SJCRH30 (cell line): ENCODE measurements at regions not wholly inside any gene's neighbourhood (a gene's known extent, or its start where the extent isn't known, plus 50 kb on each side); places are given as distances from the start of the nearest gene placed in this dataset.

Source experiments
- DNase-seq, 2 experiments: peaks; one replicate each; pipeline ENCODE4 v3.0.0-alpha.2; 2015 to 2020
- H3K27ac ChIP-seq: fragments of 250-450 bp; sonication (Bioruptor Pico); 2 replicates; pipeline ENCODE4 v1.5.1; 2020; ENCODE audit warnings: mild to moderate bottlenecking, moderate library complexity
- H3K27me3 ChIP-seq: fragments of 250-450 bp; sonication (Bioruptor Pico); 2 replicates; pipeline ENCODE4 v1.5.1; 2020; ENCODE audit warnings: mild to moderate bottlenecking, moderate library complexity
- H3K36me3 ChIP-seq: fragments of 250-450 bp; sonication (Bioruptor Pico); 2 replicates; pipeline ENCODE4 v1.5.1; 2020; ENCODE audit warnings: mild to moderate bottlenecking, moderate library complexity
- H3K4me1 ChIP-seq: fragments of 250-450 bp; sonication (Bioruptor Pico); 2 replicates; pipeline ENCODE4 v1.5.1; 2020; ENCODE audit warnings: mild to moderate bottlenecking, moderate library complexity
- H3K4me3 ChIP-seq: fragments of 250-450 bp; sonication (Bioruptor Pico); 2 replicates; pipeline ENCODE4 v1.5.1; 2020; ENCODE audit warnings: mild to moderate bottlenecking, moderate library complexity
- H3K9me3 ChIP-seq: fragments of 250-450 bp; sonication (Bioruptor Pico); replicated peaks from 2 replicates; pipeline ENCODE4 v1.5.1; 2020; ENCODE audit warnings: mild to moderate bottlenecking, moderate library complexity

- Histone ChIP-seq H3K4me3 (no peak overlapping the region), H3K36me3 (no peaks in the 10 kb centered on the region), H3K9me3 (no peaks in the 10 kb centered on the region), H3K4me1 (no peaks in the 10 kb centered on the region), H3K27ac (no peak overlapping the region), H3K27me3 (no peaks in the 10 kb centered on the region; the same call in 1 of the 2 replicates)
- no peak for DNase-seq
Measured at GRCh38 chr7:27410812-27411544, 168.4 kb downstream of the EVX1 start.

- DNase-seq: no peak
- no peak overlapping the region for H3K4me3 ChIP-seq
- no peak overlapping the region for H3K27ac ChIP-seq
- no peaks in the 10 kb centered on the region for H3K4me1 ChIP-seq
- H3K36me3 ChIP-seq: no peaks in the 10 kb centered on the region
- H3K9me3 ChIP-seq: no peaks in the 10 kb centered on the region
- no peaks in the 10 kb centered on the region; the same call in 1 of the 2 replicates for H3K27me3 ChIP-seq
Measured at GRCh38 chr7:27412164-27412563, 169.6 kb downstream of the EVX1 start.

GRCh38 chr7:27418541-27418940 is 175.9 kb downstream of the EVX1 start:
- Histone ChIP-seq H3K4me1 (no peaks in the 10 kb centered on the region), H3K36me3 (no peaks in the 10 kb centered on the region), H3K27ac (no peak overlapping the region), H3K4me3 (no peak overlapping the region), H3K27me3 (no peaks in the 10 kb centered on the region; the same call in 1 of the 2 replicates), H3K9me3 (no peaks in the 10 kb centered on the region)
- DNase-seq: no peak

GRCh38 chr7:27419581-27420177 is 177.1 kb downstream of the EVX1 start:
- Histone ChIP-seq H3K27ac (no peak overlapping the region), H3K36me3 (no peaks in the 10 kb centered on the region), H3K4me3 (no peak overlapping the region), H3K4me1 (no peaks in the 10 kb centered on the region), H3K27me3 (no peaks in the 10 kb centered on the region), H3K9me3 (no peaks in the 10 kb centered on the region)
- DNase-seq: no peak

GRCh38 chr7:27420702-27421101 is 178.1 kb downstream of the EVX1 start:
- H3K27ac ChIP-seq: no peak overlapping the region
- no peaks in the 10 kb centered on the region for H3K9me3 ChIP-seq
- H3K27me3 ChIP-seq: no peaks in the 10 kb centered on the region
- DNase-seq: no peak
- no peaks in the 10 kb centered on the region for H3K4me1 ChIP-seq
- no peaks in the 10 kb centered on the region for H3K36me3 ChIP-seq
- H3K4me3 ChIP-seq: no peak overlapping the region

- H3K9me3 ChIP-seq: no peaks in the 10 kb centered on the region; the same call in 1 of the 2 replicates
- DNase-seq: no peak
- no peaks in the 10 kb centered on the region for H3K4me1 ChIP-seq
- no peak overlapping the region for H3K4me3 ChIP-seq
- H3K27me3 ChIP-seq: no peaks in the 10 kb centered on the region
- H3K36me3 ChIP-seq: no peaks in the 10 kb centered on the region
- H3K27ac ChIP-seq: no peak overlapping the region
Measured at GRCh38 chr7:27423290-27423689, 180.7 kb downstream of the EVX1 start.

- DNase-seq: no peak
- no peaks in the 10 kb centered on the region for H3K36me3 ChIP-seq
- no peaks in the 10 kb centered on the region; the same call in 1 of the 2 replicates for H3K9me3 ChIP-seq
- no peaks in the 10 kb centered on the region for H3K27me3 ChIP-seq
- no peak overlapping the region for H3K4me3 ChIP-seq
- H3K4me1 ChIP-seq: no peaks in the 10 kb centered on the region
- H3K27ac ChIP-seq: no peak overlapping the region
Measured at GRCh38 chr7:27423821-27424220, 181.2 kb downstream of the EVX1 start.

DNA sequence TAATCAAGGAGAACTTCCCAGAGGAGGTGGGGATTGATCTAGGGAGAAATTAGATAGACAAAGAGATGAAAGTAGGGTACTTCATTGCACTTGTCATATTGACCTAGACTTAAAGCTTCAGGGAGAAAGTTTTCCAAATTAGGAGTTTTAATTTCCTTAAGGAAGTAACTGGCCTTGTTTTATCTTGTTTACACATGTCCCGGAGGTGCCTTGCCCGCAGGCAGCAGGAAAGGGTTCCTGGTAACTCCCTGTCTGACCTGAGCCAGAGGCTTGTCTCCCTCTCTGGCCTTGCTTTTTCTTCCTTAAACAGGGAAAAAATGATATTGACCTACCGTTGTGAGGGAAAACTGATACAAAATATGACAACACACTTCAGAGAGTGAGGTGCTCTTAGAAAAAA is 181.6 kb downstream of the EVX1 start:
- no peak overlapping the region for H3K4me3 ChIP-seq
- no peak for DNase-seq

GRCh38 chr7:27424749-27425148 is 182.1 kb downstream of the EVX1 start:
- Histone ChIP-seq H3K27me3 (no peaks in the 10 kb centered on the region), H3K27ac (no peak overlapping the region), H3K4me3 (no peak overlapping the region), H3K36me3 (no peaks in the 10 kb centered on the region), H3K4me1 (no peaks in the 10 kb centered on the region), H3K9me3 (no peaks in the 10 kb centered on the region; the same call in 1 of the 2 replicates)
- DNase-seq: no peak

More for the DNA sequence above, 181.6 kb downstream of the EVX1 start:
- Histone ChIP-seq H3K27ac (no peak overlapping the region), H3K9me3 (no peaks in the 10 kb centered on the region; the same call in 1 of the 2 replicates), H3K4me1 (no peaks in the 10 kb centered on the region), H3K36me3 (no peaks in the 10 kb centered on the region), H3K27me3 (no peaks in the 10 kb centered on the region)

DNA sequence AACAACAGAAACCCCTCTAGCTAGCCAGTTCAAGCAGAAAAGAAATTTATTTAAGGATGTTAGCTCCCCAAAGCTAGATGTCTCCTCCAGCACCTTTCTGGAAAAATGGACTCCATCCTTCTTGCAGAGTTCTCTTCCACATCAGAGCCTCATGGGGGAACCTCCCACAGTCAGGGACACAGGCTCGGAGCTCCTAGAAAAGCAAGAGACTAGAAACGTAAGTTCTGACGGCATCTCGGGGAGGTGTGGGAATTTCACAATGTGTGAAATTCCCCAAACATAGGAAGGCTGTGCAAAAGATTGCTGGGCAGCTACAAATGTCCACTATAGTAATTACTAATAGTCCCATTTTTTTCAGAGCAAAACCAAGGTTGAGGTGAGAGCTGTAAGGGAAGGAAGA is 184.8 kb downstream of the EVX1 start:
- no peaks in the 10 kb centered on the region; the same call in 1 of the 2 replicates for H3K9me3 ChIP-seq
- no peaks in the 10 kb centered on the region for H3K27me3 ChIP-seq
- H3K4me1 ChIP-seq: no peaks in the 10 kb centered on the region
- H3K36me3 ChIP-seq: no peaks in the 10 kb centered on the region
- DNase-seq: no peak
- no peak overlapping the region for H3K4me3 ChIP-seq
- H3K27ac ChIP-seq: no peak overlapping the region

- Histone ChIP-seq H3K4me1 (peaks cover 7% of the 10 kb centered on the region), H3K27me3 (no peaks in the 10 kb centered on the region), H3K4me3 (no peak overlapping the region), H3K36me3 (no peaks in the 10 kb centered on the region), H3K9me3 (no peaks in the 10 kb centered on the region; the same call in 1 of the 2 replicates), H3K27ac (no peak overlapping the region)
- no peak for DNase-seq
Measured at GRCh38 chr7:27430105-27430504, 187.5 kb downstream of the EVX1 start.

DNA sequence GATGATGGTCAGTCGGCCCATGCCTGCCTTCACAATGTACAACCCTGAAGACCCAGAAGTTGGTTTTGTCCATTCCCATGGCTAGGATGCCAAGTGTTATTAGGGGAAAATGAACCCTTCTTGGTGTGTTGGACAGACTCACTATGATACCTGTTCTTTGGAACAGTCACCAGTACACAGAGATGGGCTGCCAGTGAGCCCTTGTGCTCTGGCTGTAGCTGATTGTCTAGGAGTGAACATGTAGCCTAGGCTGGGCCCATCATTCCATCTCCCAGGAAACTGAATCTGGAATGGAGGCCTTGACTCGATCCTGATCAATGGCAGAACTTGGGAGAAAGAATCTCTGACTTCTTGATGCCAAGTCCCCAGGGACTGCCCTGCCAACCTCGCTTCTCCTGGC is 188.9 kb downstream of the EVX1 start:
- no peak overlapping the region for H3K27ac ChIP-seq
- no peaks in the 10 kb centered on the region for H3K27me3 ChIP-seq
- no peaks in the 10 kb centered on the region for H3K36me3 ChIP-seq
- no peaks in the 10 kb centered on the region; the same call in 1 of the 2 replicates for H3K9me3 ChIP-seq
- no peak overlapping the region for H3K4me3 ChIP-seq
- DNase-seq: no peak
- H3K4me1 ChIP-seq: peaks cover 11% of the 10 kb centered on the region

- no peak overlapping the region for H3K27ac ChIP-seq
- DNase-seq: no peak
Measured at GRCh38 chr7:27433581-27433980, 191.0 kb downstream of the EVX1 start.

GRCh38 chr7:27434756-27435400 is 192.3 kb downstream of the EVX1 start:
- no peak overlapping the region for H3K27ac ChIP-seq
- H3K4me3 ChIP-seq: no peak overlapping the region
- no peaks in the 10 kb centered on the region for H3K9me3 ChIP-seq
- H3K27me3 ChIP-seq: no peaks in the 10 kb centered on the region
- H3K4me1 ChIP-seq: peaks cover 11% of the 10 kb centered on the region
- peak in 1 of 2 experiments; percentile 17 for DNase-seq
- H3K36me3 ChIP-seq: no peaks in the 10 kb centered on the region

More at GRCh38 chr7:27433581-27433980, 191.0 kb downstream of the EVX1 start:
- no peak overlapping the region for H3K4me3 ChIP-seq
- H3K4me1 ChIP-seq: peaks cover 11% of the 10 kb centered on the region
- H3K9me3 ChIP-seq: no peaks in the 10 kb centered on the region
- H3K36me3 ChIP-seq: no peaks in the 10 kb centered on the region
- no peaks in the 10 kb centered on the region for H3K27me3 ChIP-seq

DNA sequence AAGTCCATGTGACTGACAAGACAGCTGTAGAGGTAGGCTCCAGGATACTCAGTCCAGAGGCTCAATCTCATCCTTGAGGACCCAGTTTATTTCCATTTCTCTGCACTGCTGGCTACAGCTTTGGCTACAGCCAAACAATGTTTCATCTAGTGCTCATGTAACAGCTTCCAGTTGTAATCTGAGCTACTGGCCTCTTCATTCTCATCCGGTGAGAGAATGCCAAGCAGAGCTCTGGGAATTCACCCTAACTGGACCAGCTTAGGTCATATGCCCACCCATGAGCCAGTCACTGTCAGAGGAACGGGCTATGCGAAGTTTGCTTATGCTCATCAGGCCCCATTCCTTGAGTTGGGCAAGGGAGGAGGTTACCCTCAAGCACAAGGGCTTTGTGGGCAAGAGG is 192.9 kb downstream of the EVX1 start:
- Histone ChIP-seq H3K9me3 (no peaks in the 10 kb centered on the region), H3K36me3 (no peaks in the 10 kb centered on the region), H3K4me3 (no peak overlapping the region), H3K27ac (no peak overlapping the region), H3K27me3 (no peaks in the 10 kb centered on the region), H3K4me1 (peaks cover 11% of the 10 kb centered on the region)
- peak; percentile 32 to 46 for DNase-seq
